Dermis blood vessel endothelial cell (primary cell): ENCODE measurements at regions not wholly inside any gene's neighbourhood (a gene's known extent, or its start where the extent isn't known, plus 50 kb on each side); places are given as distances from the start of the nearest gene placed in this dataset.

Experiments
- DNase-seq: peaks from one replicate; pipeline ENCODE4 v3.0.0; 2010

DNA sequence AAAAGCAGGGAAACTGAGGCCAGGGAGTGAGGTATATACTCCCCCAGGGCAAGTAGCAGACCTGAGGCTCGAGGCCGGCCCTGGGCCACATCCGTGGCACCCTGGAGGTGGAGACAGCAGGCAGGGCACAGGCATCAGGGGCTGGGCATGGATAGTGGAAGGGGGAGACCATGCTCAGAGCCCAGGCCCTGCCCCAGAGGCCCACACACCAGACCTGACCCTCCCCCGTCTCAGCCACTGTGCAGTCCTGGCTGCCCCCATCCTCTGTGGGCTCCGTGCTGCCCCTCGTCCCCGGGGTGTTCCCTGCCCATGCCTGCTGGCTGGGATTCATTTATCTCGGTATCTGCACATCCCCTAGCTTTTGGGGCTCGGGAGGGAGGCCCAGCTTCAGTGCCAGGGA is 103.1 kb upstream of the NKX1-1 start:
- DNase-seq, result no peak

DNA sequence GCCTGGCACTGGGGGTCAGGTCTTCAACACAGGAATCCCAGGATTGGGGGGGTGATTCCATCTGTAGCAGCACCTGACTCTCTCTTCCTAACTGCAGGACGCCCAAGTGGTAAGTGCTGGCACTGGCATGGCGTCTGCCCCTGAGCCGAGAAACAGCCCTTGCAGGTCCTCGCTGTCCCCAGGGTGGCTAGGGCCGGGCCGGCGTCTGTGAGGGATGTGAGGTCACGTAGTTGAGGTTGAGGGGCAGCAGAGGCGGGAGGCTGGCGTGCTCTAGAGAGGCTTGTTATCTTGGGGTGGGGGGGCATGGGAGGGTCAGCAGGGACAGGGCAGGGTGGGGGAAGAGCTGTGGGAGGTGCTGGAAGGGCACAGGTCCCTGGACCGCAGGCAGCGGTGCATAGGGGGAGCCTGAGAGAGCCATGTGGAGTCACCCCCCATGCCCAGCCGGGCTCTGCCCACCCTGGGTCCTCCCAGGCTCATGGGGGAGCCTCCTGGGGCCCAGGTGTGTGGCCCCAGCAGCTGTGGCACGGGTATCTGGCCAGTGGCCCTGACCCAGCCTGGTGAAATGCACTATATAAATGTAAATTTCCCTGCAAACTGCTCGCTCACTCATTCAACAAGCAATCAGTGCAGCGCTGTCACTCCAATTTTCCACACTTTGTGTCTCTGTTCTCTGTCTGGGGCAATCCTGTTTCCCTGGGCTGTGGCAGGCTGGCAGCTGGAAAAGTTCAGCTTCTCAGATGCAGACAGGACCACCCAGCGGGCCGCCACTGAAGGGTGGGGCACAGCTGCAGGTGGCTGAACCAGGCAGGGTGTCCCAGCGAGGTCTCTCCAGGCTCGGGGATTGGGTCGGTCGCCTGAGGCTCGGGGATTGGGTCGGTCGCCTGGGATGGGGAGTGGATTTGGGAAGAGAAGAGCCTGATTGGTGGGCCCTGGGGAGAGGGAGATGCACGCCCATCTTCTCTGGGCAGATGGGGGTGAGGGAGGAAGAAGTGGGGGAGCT is 102.2 kb upstream of the NKX1-1 start:
- no peak for DNase-seq

DNA sequence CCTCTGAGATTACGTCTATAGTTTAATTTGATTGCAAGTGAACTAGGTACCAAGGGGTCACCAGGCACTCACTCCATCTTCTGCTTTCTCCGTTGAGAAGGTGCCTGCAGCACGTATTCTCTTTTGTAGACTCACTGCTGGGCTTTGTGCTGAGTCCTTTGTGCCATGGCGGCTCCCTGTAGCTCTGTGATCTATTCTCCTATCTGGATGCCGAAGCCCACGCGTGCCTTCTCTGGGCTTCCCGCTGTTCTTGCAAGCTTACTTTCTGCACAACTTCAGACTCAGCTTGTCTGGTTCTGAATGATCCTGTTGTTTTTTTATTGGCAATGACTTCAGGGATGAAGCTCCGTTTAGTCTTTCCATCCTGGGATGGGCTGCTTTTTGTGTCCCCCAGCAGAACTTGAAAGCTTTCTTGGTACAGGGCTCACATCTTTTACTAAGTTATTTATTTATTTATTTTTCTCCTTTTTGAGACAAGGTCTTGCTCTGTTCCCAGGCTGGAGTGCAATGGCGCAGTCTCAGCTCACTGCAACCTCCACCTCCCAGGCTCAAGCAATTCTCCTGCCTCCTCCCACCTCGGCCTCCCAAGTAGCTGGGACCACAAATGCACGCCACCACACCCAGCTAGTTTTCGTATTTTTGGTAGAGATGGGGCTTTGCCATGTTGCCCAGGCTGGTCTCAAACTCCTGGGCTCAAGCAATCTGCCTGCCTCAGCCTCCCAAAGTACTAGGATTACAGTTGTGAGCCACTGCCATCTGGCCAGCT is 100.9 kb upstream of the NKX1-1 start:
- DNase-seq, result no peak

DNA sequence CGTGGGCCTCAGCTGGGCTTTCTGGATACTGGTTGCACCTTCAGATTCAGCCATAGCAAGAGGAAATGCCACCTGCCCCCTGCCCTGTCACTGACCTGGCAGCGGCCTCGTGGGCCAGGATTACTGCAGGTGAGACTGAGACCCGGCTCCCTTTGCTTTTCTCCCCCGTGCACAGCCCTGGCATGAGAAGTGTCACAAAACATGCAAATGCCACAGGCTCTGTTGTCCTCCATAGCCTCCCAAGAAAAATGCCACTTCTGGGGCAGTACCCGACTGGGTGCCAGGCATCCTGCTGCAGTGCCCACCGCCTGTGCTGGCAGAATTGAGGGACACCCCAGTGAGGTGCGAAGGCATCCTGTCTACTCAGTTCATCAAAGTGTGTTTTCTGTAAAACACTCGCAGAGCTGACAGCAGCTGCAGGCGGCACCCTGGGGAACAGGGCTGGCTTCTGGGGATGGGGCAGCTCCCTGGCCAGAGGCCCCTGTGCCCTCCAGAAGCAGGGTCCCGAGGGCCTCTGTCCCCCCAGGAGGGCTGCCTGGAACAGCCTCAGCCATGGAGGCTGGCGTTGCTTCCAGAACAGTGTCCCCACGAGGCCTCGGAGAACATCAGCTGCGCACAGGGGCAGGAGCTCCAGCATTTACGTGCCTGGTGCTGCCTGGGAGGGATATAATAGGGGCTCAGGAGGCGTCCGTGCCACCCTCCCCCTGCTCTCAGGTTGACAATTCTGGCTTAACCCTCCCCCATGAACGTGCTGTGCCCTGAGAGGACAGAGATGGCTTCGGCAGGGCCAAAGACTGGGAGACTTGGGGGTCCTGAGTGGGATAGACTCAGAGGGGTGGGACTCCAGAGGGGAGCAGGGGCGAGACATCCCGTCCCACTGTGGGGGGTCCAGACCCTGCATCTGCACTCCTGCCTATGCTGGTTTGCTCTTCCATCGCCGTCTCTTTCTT is 99.5 kb upstream of the NKX1-1 start:
- no peak for DNase-seq

DNA sequence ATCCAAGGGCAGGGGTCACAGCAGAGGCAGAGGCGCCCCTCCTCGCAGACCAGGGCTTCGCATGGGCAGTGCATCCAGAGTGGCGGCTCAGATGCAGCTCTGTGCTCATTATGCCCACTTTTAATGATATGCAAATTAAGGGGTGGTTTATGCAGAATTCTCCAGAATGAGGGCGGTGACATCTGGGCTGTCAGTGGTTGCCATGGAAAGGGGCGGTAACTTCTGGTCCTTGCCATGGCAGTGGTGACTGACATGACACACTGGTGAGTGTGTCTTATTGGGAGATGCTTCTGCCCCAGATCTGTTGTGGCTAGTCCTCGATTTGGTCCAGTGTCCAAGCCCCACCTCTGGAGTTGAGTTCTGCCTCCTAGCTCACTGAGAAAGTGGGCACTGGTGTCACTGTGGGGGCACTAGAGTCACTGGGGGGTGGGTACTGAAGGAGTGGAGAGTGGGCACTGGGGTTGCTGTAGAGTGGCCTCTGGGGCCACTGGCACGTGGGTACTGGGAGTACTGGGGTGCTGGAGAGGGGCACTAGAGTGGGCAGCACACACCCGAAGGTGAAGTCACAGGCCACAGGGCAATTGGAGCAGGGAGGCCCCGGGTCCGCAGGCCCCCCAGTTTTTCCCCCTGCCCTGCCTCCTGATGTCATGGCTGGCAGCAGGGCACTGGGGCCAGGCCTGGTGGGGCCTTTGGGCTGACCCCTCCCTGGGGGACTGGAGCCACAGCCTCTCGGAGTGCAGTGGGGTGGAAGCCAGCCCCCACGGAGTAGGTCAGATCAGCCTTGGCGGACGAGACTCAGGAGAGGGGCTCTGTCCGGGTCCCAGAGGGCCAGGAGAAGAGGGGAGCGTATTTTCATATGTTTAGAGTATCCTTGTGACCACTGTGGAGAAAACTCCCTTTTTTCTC is 98.6 kb upstream of the NKX1-1 start:
- DNase-seq, result no peak

DNA sequence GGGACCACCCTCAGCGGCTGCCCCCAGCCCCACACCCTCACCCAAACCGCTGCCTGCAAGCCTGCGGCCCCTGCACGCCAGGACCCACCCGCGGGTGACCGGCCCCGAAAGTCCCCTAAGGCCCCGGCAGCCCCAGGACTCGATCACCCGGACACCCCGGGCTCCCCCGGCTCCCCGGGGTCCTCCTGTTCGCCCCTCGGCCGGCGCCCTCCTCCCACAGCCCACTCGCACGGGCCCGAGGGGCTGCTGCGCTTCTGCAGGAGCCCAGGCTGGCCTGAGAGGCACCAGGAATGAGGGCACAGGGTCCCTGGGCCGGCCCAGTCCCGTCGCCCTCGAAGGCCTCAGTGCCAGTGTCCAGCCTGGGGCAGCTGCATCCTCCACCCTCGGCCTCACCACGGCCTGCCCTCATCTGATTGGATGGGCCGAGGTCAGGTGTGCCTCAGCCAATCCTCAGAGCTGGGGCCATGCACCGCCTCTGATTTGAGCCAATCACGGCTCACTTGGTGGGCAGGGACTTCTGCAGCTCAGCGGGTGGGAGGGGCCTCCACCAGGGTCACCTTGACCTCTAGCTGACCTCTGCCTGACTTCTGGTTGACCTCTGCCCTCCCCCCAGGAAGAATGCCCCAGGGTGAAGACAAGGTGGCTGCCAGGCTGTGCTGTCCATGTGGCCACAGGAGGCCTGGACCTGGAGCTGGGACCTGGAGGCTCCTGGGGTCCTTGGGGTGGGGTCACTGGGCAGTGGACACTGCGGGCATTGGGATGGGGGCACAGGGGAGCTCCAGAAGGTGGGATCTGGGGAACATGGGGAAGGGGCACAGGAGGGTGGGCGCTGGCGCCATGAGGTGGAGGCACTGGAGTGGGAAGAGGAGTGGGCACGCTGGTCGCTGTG is 97.6 kb upstream of the NKX1-1 start:
- DNase-seq, result no peak

DNA sequence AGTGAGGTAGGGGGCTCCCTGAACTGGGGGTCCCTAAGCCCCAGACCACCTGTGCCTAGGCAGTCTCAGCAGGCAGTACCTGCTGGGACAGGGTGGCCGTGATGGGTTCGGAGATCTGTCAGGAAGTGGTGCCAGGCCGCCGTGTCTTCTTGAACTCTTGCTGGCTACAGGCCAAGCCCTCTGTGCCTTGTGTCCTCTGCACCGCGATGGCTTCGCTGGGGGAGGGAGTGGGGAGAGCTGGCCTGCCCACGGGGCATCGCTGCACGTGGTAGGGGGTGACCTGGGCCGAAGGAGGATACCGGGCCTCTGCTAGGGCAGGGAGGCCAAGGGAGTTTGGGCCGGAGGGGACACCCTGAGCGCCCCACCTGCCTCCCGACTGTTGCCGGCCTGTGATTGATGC is 96.7 kb upstream of the NKX1-1 start:
- DNase-seq, result no peak

DNA sequence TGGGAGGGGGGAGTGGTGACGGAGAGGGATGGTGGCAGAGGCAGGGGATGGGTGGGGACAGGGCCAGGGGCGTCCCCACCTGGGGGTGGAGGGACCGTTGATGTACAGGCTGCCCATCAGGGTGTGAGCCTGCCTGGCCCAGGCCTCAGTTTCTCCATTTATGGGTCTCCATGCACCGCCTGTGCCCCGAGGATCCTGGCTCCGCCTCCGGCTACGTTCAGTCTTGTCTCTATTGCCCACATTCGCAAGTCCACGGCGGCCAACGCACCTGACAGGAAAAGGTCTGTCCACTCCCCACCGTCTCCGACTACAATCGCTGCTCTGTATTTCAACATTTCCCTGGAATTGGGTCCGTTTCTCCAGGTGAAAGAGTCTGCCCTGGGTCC is 96.3 kb upstream of the NKX1-1 start:
- DNase-seq, result no peak

DNA sequence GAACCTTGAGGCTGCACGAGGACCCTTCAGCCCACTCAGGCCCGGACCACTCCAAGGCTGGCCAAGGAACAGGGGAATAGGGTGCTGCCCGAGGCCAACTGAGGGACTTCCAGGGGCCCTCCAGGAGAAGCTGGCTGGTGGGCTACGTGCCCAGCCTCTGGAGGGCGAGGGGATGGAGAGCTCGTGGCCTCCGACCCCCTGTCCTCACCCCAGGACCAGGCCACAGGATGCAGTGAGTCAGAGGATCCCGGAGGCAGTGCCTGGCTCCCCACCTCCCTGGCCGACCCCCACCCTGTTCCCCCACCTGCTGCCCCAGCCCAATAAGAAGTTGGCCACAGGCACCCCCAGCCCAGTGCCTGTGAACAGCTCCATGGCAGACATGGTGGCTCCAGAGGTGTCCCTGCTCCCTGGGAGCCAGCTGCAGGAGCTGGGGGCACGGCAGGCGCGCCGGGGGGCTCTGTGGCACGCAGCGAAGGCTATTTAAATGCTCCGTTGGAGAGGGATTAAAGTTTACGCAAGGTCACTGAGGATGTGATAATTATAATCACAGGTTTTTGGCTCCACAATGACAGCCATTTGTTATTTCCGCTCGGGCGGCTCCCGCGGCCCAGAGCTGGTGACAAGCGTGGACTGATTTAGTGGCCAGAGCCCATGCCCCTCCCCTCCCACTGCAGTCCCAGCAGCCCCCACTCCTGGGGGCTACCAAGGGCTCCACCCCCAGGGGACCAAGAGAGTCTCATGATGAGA is 95.7 kb upstream of the NKX1-1 start:
- DNase-seq, result no peak

DNA sequence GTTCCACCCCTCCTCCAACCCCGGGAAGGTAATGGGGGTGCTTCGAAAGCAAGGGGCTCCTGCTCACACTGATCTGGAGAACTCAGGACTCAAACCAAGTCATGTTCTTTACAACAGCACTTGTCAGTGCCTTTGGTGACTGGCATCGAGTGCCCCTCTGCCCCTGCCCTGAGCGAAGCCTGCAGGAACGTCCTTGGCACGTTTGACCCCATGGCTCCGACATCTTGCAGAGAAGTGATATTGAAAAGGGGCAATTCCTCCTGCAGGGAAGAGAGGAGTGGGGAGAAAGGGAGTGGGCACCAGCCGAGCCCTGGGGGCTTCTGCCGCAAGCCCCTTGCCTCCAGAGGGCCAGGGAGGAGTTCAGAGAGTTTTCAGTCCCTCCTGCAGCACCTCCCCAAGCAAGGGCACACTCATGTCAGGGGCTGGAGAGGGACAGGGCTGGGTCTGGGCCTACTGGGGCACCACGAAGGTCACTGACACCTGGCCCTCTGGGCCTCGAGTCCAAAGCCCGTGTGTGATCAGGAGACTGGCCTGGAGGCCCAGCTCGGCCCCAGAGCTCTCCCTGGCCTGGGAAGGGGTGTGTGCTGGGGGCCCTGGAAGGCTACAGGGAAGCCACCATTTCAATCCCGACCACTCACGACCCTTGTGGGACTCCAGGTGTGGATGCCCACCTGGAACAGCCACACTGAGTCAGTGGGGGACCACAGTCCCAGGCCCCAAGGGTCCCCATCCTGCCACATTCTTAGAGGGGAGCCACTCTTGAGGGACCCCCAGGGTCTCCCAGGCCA is 94.9 kb upstream of the NKX1-1 start:
- DNase-seq, result no peak

DNA sequence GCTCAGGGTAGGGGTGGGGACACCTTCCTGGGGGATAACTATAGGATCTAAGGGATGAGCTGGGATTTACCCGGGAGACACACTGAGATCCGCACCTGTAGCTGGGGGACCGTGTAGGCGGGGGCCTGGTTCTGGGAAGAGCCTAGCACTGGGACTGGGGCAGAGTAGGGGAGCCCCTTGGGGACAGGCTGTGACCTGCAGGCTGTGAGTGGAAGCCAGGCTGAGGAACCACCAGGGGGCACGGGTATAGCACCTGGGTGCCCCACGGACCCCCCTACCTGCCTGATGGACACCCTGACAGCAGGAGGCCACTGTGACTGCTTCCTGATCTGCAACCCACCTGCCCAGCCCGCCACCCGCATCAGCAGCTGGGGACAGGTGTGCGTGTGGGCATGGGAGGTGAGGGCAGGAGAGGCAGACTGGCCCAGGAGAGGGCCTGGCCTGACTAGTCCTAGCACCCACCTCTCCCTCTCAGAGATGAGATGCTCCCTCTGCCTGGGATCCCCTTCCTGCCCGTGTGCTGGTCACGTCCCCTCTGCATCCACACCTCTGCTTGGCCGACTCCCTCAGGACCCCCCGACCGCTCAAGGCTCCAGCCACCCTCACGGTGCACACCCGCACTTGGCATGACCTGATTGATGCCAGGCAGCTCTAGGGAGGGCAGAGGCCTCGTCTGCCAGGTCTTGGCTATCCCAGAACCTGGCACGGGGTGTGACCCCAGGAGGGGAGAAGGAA is 94.2 kb upstream of the NKX1-1 start:
- no peak for DNase-seq

DNA sequence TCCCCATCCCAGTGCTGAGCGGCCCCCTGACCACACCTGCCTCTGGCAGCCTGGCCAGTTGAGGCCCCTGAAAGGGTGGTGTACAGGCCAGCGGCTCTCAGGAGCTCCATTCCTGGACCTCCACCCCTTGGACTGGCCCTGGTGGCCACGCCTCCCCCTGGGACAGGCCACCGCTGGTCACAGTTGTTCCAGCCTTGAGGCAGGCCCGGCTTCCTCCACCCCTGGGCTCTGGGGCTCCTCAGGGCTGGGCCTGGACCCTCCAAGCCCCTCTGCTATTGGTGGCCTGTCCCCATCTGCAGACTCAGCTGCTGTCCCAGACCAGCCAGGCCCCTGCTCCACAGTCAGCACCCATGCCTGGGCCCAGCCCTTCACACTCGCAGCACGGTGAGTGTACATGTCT is 93.2 kb upstream of the NKX1-1 start:
- no peak for DNase-seq

DNA sequence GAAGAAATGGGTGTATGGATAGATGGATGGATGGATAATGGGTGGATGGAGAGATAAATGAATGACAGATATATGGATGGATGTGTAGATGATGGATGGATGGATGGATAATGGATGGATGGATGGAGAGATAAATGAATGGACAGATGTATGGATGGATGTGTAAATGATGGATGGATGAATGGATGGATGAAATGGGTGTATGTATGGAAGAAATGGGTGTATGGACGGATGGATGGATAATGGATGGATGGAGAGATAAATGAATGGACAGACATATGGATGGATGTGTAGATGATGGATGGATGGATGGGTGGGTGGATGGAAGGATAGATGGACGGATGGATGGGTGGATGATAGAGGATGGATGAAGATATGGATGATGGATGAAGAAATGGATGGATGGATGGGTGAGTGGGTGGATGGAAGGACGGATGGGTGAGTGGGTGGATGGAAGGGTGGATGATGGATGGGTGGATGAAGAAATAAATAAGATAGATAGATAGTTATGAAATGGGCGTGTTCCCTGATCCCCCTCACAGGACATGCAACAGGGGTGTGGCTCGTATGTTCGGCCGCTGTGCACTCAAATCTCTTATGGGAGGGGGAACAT is 91.1 kb upstream of the NKX1-1 start:
- DNase-seq, result no peak

DNA sequence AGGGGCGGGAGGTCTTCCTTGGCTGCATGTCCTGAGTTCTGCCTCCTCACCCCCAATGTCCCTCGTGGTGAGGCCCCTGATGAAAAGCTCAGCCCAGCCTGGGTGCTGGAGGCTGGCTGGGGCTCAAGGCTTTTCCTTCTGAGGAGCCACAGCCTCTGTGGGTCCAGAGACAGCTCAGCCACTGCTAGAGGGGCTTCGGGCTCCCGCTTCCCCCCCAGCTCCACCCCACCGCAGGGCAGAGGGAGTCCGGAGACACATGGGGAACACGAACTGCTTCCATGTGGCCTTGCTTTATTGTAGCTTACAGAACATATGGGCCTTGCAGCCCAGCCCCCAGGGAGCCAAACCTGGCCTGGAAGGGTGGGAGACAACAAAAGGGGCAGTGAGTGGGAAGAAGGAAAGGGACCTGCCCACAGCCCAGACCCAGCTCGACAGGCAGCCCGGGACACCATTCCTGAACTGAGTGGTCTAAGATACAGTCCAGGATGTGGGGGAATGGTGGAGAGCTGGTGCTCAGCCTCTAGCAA is 89.9 kb upstream of the NKX1-1 start:
- DNase-seq, result no peak

DNA sequence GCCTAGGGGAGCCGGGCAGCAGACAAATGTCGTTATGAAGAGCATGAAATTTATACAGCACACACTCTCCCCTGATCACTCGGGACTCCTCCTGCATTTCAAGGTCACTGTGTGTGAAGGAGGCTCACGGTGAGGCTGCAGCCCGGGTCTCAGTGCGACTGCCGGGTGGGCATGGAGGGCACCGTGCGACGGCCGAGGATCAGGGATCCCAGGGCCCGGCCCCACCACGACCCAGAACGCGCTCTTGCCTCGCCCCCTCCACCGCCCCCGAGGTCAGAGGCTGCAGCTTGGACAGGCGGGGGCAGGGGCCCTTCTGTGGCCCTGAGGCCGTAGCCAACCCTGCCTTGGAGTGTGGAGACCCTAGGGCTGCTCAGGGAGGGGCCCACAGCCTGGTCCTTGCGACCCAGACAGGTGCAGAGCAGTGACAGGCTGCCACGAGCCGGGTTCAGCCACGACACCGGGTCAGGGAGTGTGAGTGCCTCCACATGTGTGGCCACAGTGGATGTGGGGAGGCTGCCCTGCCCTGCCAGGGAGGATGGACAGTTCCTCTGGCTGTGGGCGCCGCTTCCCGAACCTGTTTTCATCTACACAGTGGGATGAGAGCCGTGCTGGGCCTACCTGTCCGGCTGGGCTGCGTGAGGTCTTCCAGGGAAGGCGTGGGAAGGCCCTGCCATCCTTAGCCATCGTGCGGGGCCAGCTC is 89.3 kb upstream of the NKX1-1 start:
- DNase-seq, result no peak

DNA sequence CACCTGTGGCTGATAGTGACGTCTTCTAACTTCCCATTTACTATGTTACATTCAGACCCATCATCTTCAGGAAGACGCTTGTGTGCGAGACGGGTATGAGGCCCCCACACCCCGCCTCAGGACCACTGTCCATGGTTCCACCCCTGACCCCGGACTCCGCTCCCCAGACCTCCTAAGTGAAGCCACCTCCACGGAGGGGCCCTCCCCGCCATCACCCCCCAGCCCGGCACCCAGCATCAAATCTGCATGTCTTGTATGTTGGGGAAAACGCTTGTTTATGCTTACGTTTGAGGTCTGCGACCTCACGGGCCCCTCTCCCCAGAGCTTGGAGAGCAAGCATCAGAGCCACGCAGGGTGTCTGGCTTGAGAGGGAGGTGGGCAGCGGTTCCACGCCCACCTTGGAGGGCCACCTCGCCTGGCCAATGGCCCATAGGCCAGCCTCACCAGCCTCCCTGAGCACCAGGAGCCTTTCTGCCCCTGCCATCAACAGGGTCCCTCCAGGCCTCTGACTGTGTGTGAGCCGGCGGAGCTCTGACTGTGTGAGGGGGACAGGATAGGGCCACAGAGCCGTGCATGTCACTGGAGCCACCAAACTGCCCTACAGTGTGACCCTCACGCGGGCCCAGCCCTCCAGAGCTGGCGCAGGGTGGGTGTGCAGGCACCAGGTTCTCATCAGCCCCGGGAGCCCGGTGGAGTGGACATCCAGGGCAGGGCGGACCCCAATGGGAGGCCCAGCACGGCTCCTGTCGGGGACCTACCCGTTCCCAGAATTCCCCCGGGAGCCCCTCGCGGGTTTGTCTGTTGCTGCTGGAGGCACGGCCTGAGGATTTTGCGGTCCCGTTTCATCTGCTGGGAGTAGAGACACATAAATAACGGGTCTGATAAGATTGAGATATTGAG is 88.4 kb upstream of the NKX1-1 start:
- DNase-seq, result no peak
